ENCODE measurements at regions not wholly inside any gene's neighbourhood (a gene's known extent, or its start where the extent isn't known, plus 50 kb on each side); places are given as distances from the start of the nearest gene placed in this dataset.

GRCh38 chr14:55500219-55500701, 59.8 kb upstream of the TBPL2 start:
- H3K79me2 ChIP-seq (ENCODE audit: insufficient read depth, low read length) = no peaks in the 10 kb centered on the region
- peak; percentile 6 for DNase-seq (ENCODE audit: low spot score)
- H3K27me3 ChIP-seq (ENCODE audit: control insufficient read depth in 1 of 2, insufficient read depth in 2 of 2, low read length in 2 of 2) = peaks cover 0 to 15% of the 10 kb centered on the region in 2 experiments; a peak in 2 of 5 replicates
- H3K9ac ChIP-seq (ENCODE audit: insufficient read depth, low read depth, low read length) = no peak overlapping the region
- BruUV-seq (replicated peaks) = no TSS peak
- FAIRE-seq = no peak
- no peak for TF ChIP-seq FOXA1 (IDR thresholded peaks at IDR 0.05)
- TF ChIP-seq FOXA1 (CRISPR knock-in tag; IDR thresholded peaks at IDR 0.05) = peak; percentile 24; the same call in 1 of the 2 replicates
- TF ChIP-seq USF2 (IDR thresholded peaks at IDR 0.05; ENCODE audit: low read depth, low read length) = peak; percentile 28; the same call in 1 of the 2 replicates
- TF ChIP-seq USF2 (CRISPR knock-in tag; IDR thresholded peaks at IDR 0.05; ENCODE audit: borderline replicate concordance) = peak; percentile 65; the same call in 1 of the 2 replicates
- TF ChIP-seq CENPT (CRISPR knock-in tag; IDR thresholded peaks at IDR 0.05; ENCODE audit: low read depth) = no peak
- 0 out of 2 replicates have a peak, but pooled peaks have one; percentile 12 for TF ChIP-seq GATAD2A (CRISPR knock-in tag; IDR thresholded peaks at IDR 0.05)
- TF ChIP-seq ATF4 (CRISPR knock-in tag; IDR thresholded peaks at IDR 0.05) = peak in 1 of 2 experiments; percentile 91; a peak in 2 of 4 replicates
- TF ChIP-seq CEBPB (IDR thresholded peaks at IDR 0.05; ENCODE audit: borderline replicate concordance, low read depth, low read length) = peak; percentile 82
- TF ChIP-seq SAP130 (CRISPR knock-in tag; IDR thresholded peaks at IDR 0.05; ENCODE audit: low read depth) = 0 out of 2 replicates have a peak, but pooled peaks have one; percentile 12
- TF ChIP-seq ARID2 (CRISPR knock-in tag; IDR thresholded peaks at IDR 0.05; ENCODE audit: borderline replicate concordance) = no peak
- WGBS (ENCODE audit: low lambda C conversion rate) = 10% methylated on average over 9 of the region's 11 CpGs
- no peaks in the 10 kb centered on the region for H3K36me3 ChIP-seq (replicated peaks in 1 of 2; ENCODE audit: control insufficient read depth in 1 of 2, insufficient read depth in 2 of 2, low read length in 2 of 2)
- ATAC-seq = peak; percentile 68
- H3K4me1 ChIP-seq (ENCODE audit: insufficient read depth, low read length) = 0 out of 2 replicates have a peak, but pooled peaks cover 19% of the 10 kb centered on the region
- no peaks in the 10 kb centered on the region for H3K9me3 ChIP-seq (ENCODE audit: low read length)
- intact Hi-C loops (cut with micrococcal nuclease; ENCODE audit: unreplicated experiment) = no loop called here
- peak overlapping the region; percentile 18 to 35 (median 35); a peak in 4 of 6 replicates for H3K4me3 ChIP-seq (replicated peaks in 1 of 3; ENCODE audit: insufficient read depth in 1 of 3, low read depth in 2 of 3, low read length in 3 of 3)
- H3K27ac ChIP-seq (ENCODE audit: extremely low read length, insufficient read depth, low read length) = no peak overlapping the region
- peak overlapping the region; percentile 89 for H2AFZ ChIP-seq (ENCODE audit: low read length)
- POLR2A ChIA-PET = no interaction called here
- H4K20me1 ChIP-seq (ENCODE audit: insufficient read depth, low read length) = no peaks in the 10 kb centered on the region
- CTCF ChIA-PET (ENCODE audit: low intra/inter-chr PET ratio, low total read pairs) = no interaction called here
- H3K4me2 ChIP-seq (ENCODE audit: low read depth, low read length) = peak overlapping the region; percentile 64
- in situ Hi-C loops (cut with HindIII; ENCODE audit: extremely low pct_ligation_motif_present, low pct_unique_long_range_greater_than_20kb) = no loop called here
